ENCODE measurements at regions not wholly inside any gene's neighbourhood (a gene's known extent, or its start where the extent isn't known, plus 50 kb on each side); places are given as distances from the start of the nearest gene placed in this dataset.

DNA sequence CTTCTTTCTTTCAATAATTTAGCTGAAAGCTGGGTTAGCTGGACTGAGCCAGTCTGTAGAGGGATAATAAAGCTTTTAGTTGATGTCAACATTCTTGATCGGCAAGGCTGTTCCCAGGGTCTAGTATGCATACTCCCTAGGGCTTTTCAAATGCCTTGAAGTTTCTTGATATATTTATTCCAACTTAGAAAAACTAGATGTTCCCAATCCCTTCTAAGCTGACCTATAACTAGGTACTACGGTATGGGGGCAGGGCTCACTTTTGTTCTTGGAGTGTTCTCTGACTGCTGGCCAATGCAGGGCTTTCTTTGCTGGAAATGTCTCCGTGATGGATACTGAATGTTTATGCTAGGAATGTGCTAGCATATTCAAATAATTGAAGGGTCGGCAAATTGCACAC is 258.6 kb upstream of the TANK start (continued):
- TF ChIP-seq MYBL2 (CRISPR knock-in tag; IDR thresholded peaks at IDR 0.05) (no peak), STAT6 (CRISPR knock-in tag; conservative IDR thresholded peaks at IDR 0.05; ENCODE audit: low read depth) (no peak), ELF4 (CRISPR knock-in tag; IDR thresholded peaks at IDR 0.05; ENCODE audit: low read depth) (no peak), AR (CRISPR knock-in tag; IDR thresholded peaks at IDR 0.05) (no peak), FOXP1 (CRISPR knock-in tag; IDR thresholded peaks at IDR 0.05; ENCODE audit: borderline replicate concordance) (no peak), CDX4 (CRISPR knock-in tag; IDR thresholded peaks at IDR 0.05; ENCODE audit: borderline replicate concordance) (no peak), HMGA2 (CRISPR knock-in tag; IDR thresholded peaks at IDR 0.05) (no peak), JUN (CRISPR knock-in tag; IDR thresholded peaks at IDR 0.05) (no peak)

DNA sequence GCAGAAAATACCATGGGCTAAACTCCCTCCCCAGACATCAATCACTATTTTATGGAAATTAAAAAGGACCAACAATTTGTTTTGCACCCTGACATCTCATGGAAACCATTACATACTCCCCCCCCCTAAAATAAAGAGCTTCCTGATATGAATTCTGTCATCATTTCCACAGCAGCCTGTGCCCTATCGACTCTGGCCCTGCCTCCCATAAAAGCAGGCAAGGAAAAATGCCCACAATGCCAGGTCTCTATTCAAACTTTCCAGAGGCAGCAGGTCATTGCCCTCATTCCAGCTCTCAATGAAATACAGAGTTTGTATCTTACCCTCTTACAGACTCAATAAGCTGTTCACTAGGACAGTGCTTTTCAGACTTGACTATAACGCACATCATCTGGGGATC is 254.4 kb upstream of the TANK start:
- Mint-ChIP-seq H3K9me3 (no peaks in the 10 kb centered on the region), H3K36me3 (no peaks in the 10 kb centered on the region), H3K4me3 (no peak overlapping the region), H3K27me3 (ENCODE audit: low read depth) (peaks cover 3% of the 10 kb centered on the region; the same call in 1 of the 2 replicates), H3K4me1 (peaks cover 39% of the 10 kb centered on the region), H3K27ac (no peak overlapping the region)
- CTCF ChIA-PET: interaction anchor here (1.1 kb wide), 1 partner anchor 13 kb away, joined by 3 read pairs; no protein-coding TSS in a partner anchor
- TF ChIP-seq ETV6 (CRISPR knock-in tag; IDR thresholded peaks at IDR 0.05): no peak
- no peak for TF ChIP-seq MYBL2 (CRISPR knock-in tag; IDR thresholded peaks at IDR 0.05)
- no peak for TF ChIP-seq SMAD3 (CRISPR knock-in tag; IDR thresholded peaks at IDR 0.05; ENCODE audit: borderline replicate concordance)
- TF ChIP-seq OVOL2 (CRISPR knock-in tag; IDR thresholded peaks at IDR 0.05; ENCODE audit: borderline replicate concordance): no peak
- TF ChIP-seq CBFB (CRISPR knock-in tag; IDR thresholded peaks at IDR 0.05; ENCODE audit: low read depth): no peak
- TF ChIP-seq AR (CRISPR knock-in tag; IDR thresholded peaks at IDR 0.05): no peak
- TF ChIP-seq, protein P1, sequence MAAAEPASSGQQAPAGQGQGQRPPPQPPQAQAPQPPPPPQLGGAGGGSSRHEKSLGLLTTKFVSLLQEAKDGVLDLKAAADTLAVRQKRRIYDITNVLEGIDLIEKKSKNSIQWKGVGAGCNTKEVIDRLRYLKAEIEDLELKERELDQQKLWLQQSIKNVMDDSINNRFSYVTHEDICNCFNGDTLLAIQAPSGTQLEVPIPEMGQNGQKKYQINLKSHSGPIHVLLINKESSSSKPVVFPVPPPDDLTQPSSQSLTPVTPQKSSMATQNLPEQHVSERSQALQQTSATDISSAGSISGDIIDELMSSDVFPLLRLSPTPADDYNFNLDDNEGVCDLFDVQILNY (CRISPR knock-in tag; IDR thresholded peaks at IDR 0.05): no peak
- no peak for TF ChIP-seq JUN (CRISPR knock-in tag; IDR thresholded peaks at IDR 0.05)
- no peak for TF ChIP-seq PRRX2 (CRISPR knock-in tag; IDR thresholded peaks at IDR 0.05)
- POLR2A ChIA-PET: no interaction called here
- DNase-seq (ENCODE audit: low spot score) (no peak), ATAC-seq (no peak)
